ENCODE measurements at regions not wholly inside any gene's neighbourhood (a gene's known extent, or its start where the extent isn't known, plus 50 kb on each side); places are given as distances from the start of the nearest gene placed in this dataset.

DNA sequence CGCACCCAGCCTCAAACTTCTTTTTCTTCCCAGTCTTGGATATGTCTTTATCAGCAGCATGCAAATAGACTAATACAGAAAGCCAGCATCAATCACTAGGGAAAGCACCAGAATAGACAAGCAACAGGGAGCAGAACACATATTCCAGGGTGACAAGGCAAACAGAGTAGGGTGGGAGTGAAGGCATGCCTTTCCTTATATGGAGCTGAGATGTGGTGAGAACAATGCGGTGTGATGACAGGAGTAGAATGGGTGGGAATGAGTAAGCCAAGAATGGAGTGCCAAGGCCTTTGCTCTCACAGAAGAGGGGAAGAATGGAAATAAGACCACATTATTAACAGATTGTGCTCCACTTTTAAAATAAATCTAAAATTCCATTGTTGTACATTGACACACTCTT lies 115.6 kb downstream of the CETN3 start:
- Histone ChIP-seq H3K9me2 (ENCODE audit: insufficient read depth, low read length) (no peaks in the 10 kb centered on the region), H3K27ac (ENCODE audit: low read length) (no peak overlapping the region), H3K9me3 (ENCODE audit: low read length) (no peaks in the 10 kb centered on the region), H3K27me3 (ENCODE audit: insufficient read depth, low read depth, low read length) (no peaks in the 10 kb centered on the region), H3K4me3 (ENCODE audit: low read length) (no peak overlapping the region), H3F3A (ENCODE audit: insufficient read depth, low read length, poor library complexity, severe bottlenecking) (no peaks in the 10 kb centered on the region), H2AFZ (ENCODE audit: low read depth, low read length) (no peak overlapping the region), H3K79me2 (replicated peaks; ENCODE audit: insufficient read depth, low read length) (no peaks in the 10 kb centered on the region), H4K20me1 (ENCODE audit: insufficient read depth) (no peaks in the 10 kb centered on the region), H3K4me2 (ENCODE audit: low read length) (no peak overlapping the region), H3K9ac (ENCODE audit: low read length) (no peak overlapping the region), H3K36me3 (ENCODE audit: insufficient read depth, low read length) (no peaks in the 10 kb centered on the region)
- TF ChIP-seq EZH2 (IDR thresholded peaks at IDR 0.05; ENCODE audit: borderline replicate concordance, insufficient read depth, low read length, poor library complexity, severe bottlenecking), result no peak
- no peak for TF ChIP-seq EP300 (conservative IDR thresholded peaks at IDR 0.05; ENCODE audit: poor library complexity, severe bottlenecking)
- no peak for TF ChIP-seq SMC3 (conservative IDR thresholded peaks at IDR 0.05; ENCODE audit: poor library complexity)
- no peak for TF ChIP-seq POLR2AphosphoS5 (IDR thresholded peaks at IDR 0.05)
- TF ChIP-seq TAF1 (IDR thresholded peaks at IDR 0.05; ENCODE audit: low read depth), result no peak
- TF ChIP-seq, protein P1, sequence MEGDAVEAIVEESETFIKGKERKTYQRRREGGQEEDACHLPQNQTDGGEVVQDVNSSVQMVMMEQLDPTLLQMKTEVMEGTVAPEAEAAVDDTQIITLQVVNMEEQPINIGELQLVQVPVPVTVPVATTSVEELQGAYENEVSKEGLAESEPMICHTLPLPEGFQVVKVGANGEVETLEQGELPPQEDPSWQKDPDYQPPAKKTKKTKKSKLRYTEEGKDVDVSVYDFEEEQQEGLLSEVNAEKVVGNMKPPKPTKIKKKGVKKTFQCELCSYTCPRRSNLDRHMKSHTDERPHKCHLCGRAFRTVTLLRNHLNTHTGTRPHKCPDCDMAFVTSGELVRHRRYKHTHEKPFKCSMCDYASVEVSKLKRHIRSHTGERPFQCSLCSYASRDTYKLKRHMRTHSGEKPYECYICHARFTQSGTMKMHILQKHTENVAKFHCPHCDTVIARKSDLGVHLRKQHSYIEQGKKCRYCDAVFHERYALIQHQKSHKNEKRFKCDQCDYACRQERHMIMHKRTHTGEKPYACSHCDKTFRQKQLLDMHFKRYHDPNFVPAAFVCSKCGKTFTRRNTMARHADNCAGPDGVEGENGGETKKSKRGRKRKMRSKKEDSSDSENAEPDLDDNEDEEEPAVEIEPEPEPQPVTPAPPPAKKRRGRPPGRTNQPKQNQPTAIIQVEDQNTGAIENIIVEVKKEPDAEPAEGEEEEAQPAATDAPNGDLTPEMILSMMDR (IDR thresholded peaks at IDR 0.05; ENCODE audit: poor library complexity, severe bottlenecking), result no peak
- TF ChIP-seq, protein P2, sequence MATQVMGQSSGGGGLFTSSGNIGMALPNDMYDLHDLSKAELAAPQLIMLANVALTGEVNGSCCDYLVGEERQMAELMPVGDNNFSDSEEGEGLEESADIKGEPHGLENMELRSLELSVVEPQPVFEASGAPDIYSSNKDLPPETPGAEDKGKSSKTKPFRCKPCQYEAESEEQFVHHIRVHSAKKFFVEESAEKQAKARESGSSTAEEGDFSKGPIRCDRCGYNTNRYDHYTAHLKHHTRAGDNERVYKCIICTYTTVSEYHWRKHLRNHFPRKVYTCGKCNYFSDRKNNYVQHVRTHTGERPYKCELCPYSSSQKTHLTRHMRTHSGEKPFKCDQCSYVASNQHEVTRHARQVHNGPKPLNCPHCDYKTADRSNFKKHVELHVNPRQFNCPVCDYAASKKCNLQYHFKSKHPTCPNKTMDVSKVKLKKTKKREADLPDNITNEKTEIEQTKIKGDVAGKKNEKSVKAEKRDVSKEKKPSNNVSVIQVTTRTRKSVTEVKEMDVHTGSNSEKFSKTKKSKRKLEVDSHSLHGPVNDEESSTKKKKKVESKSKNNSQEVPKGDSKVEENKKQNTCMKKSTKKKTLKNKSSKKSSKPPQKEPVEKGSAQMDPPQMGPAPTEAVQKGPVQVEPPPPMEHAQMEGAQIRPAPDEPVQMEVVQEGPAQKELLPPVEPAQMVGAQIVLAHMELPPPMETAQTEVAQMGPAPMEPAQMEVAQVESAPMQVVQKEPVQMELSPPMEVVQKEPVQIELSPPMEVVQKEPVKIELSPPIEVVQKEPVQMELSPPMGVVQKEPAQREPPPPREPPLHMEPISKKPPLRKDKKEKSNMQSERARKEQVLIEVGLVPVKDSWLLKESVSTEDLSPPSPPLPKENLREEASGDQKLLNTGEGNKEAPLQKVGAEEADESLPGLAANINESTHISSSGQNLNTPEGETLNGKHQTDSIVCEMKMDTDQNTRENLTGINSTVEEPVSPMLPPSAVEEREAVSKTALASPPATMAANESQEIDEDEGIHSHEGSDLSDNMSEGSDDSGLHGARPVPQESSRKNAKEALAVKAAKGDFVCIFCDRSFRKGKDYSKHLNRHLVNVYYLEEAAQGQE (IDR thresholded peaks at IDR 0.05; ENCODE audit: borderline replicate concordance), result no peak
- TF ChIP-seq MXI1 (conservative IDR thresholded peaks at IDR 0.05; ENCODE audit: poor library complexity, severe bottlenecking), result no peak
- no peak for TF ChIP-seq RAD21 (conservative IDR thresholded peaks at IDR 0.05)

DNA sequence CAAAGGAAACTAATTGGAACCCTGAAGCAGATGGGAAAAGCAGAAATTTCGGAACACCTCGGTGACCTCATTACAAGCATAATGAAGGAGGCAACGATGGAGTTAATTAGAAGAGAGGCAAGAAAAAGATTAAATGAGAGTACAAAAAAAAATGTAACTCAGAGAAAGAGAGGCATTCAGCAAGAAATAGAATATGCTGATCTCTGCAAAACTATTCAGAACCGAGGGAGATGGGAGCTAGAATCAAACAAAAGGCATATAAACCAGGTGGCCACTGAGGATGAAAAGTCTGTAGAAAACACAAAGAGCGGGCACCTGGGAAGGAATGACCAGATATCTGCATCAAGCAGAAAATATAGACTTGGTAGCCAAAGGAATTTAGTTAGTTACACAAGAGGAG lies 118.9 kb downstream of the CETN3 start:
- no peak overlapping the region for H3K4me3 ChIP-seq (ENCODE audit: low read length)
- no peak overlapping the region for H2AFZ ChIP-seq (ENCODE audit: low read depth, low read length)
- no peaks in the 10 kb centered on the region for H3K36me3 ChIP-seq (ENCODE audit: insufficient read depth, low read length)
- H3F3A ChIP-seq (ENCODE audit: insufficient read depth, low read length, poor library complexity, severe bottlenecking), result no peaks in the 10 kb centered on the region
- no peak overlapping the region for H3K9ac ChIP-seq (ENCODE audit: low read length)
- no peaks in the 10 kb centered on the region for H3K27me3 ChIP-seq (ENCODE audit: insufficient read depth, low read depth, low read length)
- H4K20me1 ChIP-seq (ENCODE audit: insufficient read depth), result no peaks in the 10 kb centered on the region
- H3K4me2 ChIP-seq (ENCODE audit: low read length), result no peak overlapping the region
- H3K9me2 ChIP-seq (ENCODE audit: insufficient read depth, low read length), result no peaks in the 10 kb centered on the region
- no peaks in the 10 kb centered on the region for H3K79me2 ChIP-seq (replicated peaks; ENCODE audit: insufficient read depth, low read length)
- TF ChIP-seq, protein P1 (IDR thresholded peaks at IDR 0.05; ENCODE audit: poor library complexity, severe bottlenecking), result no peak
- TF ChIP-seq, protein P2 (IDR thresholded peaks at IDR 0.05; ENCODE audit: borderline replicate concordance), result no peak
- TF ChIP-seq MXI1 (conservative IDR thresholded peaks at IDR 0.05; ENCODE audit: poor library complexity, severe bottlenecking), result no peak
- no peak for TF ChIP-seq TAF1 (IDR thresholded peaks at IDR 0.05; ENCODE audit: low read depth)
- no peak for TF ChIP-seq POLR2AphosphoS5 (IDR thresholded peaks at IDR 0.05)
- TF ChIP-seq EP300 (conservative IDR thresholded peaks at IDR 0.05; ENCODE audit: poor library complexity, severe bottlenecking), result no peak
- no peak for TF ChIP-seq EZH2 (IDR thresholded peaks at IDR 0.05; ENCODE audit: borderline replicate concordance, insufficient read depth, low read length, poor library complexity, severe bottlenecking)
- TF ChIP-seq RAD21 (conservative IDR thresholded peaks at IDR 0.05), result no peak
- TF ChIP-seq SMC3 (conservative IDR thresholded peaks at IDR 0.05; ENCODE audit: poor library complexity), result no peak
- H3K27ac ChIP-seq (ENCODE audit: low read length), result no peak overlapping the region
- H3K9me3 ChIP-seq (ENCODE audit: low read length), result no peaks in the 10 kb centered on the region

Data from neural cell (in vitro differentiated cells).